NB4 (cell line): ENCODE measurements at regions not wholly inside any gene's neighbourhood (a gene's known extent, or its start where the extent isn't known, plus 50 kb on each side); places are given as distances from the start of the nearest gene placed in this dataset.

Experiments used
- DNase-seq: peaks from one replicate; pipeline ENCODE4 v3.0.0; 2010; ENCODE audit warnings: low read depth
- H3K4me3 ChIP-seq: one replicate; pipeline ENCODE4 v1.5.1; 2011; ENCODE audit warnings: mild to moderate bottlenecking, low read depth, low read length, moderate library complexity
- MYC ChIP-seq: IDR thresholded peaks from 2 replicates; pipeline ENCODE4 v1.6.1; 2011; ENCODE audit warnings: low read depth, low read length
- POLR2A ChIP-seq: IDR thresholded peaks from 2 replicates; pipeline ENCODE4 v1.6.1; 2011; ENCODE audit warnings: mild to moderate bottlenecking; ENCODE audit not compliant: insufficient read length; ENCODE audit errors: extremely low read depth
- TF ChIP-seq, protein P1 (sequence below): IDR thresholded peaks from one replicate; pipeline ENCODE4 v1.5.1; 2012; ENCODE audit warnings: low read depth, low read length
- TF ChIP-seq, protein P2 (sequence below): IDR thresholded peaks from 2 replicates; pipeline ENCODE4 v1.6.1; 2011; ENCODE audit warnings: low read depth, low read length

DNA sequence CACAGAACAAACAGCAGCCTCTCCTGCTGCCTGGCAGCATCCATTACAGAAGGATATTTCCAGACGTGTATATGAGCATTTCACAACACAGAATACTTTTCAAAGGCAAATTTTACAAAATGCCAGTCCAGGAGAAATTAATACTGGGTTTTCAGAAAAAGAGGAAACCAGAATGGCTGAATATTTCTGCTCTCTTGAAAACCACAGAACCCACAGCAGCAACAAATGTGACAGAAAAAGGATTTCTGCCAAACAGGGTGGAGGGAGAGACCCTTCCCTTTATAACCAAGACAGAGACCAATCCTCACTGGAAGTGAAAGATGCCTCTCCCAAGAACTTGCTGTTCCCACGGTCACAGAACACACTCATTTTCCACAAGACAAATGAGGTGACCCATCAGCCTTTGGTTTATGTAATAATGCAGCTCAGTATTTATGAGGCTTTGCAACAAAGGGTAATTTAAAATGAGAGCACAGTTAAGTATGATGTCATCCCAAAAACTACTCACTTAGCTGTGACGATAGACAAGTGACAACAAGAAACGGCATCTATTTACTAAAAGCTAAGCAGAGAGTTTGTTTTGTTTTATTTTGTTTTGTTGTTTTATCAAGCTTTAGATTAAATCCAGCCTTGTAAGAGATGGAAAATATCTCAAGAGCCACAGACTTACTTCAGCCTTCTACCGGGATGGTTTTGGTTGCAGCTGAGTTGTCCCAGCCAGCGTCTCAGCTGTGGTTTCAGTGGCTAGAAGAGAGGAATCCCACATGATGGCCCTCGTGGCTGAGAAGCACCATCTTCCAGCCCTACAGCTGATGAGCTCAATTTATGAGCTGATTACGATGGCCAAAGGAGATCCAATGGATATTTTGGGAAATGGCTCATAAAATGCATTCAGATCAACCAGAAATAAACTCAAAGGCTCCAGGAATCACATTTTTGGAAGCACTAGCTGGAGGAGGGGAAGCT lies 249.3 kb upstream of the AGAP1 start:
- TF ChIP-seq, protein P1, sequence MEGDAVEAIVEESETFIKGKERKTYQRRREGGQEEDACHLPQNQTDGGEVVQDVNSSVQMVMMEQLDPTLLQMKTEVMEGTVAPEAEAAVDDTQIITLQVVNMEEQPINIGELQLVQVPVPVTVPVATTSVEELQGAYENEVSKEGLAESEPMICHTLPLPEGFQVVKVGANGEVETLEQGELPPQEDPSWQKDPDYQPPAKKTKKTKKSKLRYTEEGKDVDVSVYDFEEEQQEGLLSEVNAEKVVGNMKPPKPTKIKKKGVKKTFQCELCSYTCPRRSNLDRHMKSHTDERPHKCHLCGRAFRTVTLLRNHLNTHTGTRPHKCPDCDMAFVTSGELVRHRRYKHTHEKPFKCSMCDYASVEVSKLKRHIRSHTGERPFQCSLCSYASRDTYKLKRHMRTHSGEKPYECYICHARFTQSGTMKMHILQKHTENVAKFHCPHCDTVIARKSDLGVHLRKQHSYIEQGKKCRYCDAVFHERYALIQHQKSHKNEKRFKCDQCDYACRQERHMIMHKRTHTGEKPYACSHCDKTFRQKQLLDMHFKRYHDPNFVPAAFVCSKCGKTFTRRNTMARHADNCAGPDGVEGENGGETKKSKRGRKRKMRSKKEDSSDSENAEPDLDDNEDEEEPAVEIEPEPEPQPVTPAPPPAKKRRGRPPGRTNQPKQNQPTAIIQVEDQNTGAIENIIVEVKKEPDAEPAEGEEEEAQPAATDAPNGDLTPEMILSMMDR = no peak
- DNase-seq = peak; percentile 26
- H3K4me3 ChIP-seq = no peak overlapping the region

DNA sequence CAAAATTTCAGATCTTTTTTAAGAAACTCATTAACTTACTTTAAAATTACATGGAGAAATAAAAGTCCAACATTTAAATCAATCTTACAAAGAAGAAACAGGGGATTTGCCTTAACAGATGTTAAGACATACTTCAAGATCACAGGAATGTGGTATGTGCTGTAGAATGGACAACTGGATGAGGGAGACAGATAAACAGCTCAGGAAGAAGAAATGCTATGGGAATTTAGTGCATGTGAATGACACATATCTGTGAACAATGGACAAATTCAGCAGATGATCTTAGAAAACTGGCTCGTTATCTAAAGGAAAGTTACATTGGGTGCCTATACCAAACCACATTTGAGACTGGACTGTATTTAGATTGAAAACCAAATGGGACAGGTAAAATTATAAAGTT lies 246.8 kb upstream of the AGAP1 start:
- DNase-seq = no peak
- TF ChIP-seq, protein P1 = no peak
- TF ChIP-seq, protein P2, sequence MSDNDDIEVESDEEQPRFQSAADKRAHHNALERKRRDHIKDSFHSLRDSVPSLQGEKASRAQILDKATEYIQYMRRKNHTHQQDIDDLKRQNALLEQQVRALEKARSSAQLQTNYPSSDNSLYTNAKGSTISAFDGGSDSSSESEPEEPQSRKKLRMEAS = no peak
- TF ChIP-seq MYC = no peak
- no peak for TF ChIP-seq POLR2A
- no peak overlapping the region for H3K4me3 ChIP-seq

DNA sequence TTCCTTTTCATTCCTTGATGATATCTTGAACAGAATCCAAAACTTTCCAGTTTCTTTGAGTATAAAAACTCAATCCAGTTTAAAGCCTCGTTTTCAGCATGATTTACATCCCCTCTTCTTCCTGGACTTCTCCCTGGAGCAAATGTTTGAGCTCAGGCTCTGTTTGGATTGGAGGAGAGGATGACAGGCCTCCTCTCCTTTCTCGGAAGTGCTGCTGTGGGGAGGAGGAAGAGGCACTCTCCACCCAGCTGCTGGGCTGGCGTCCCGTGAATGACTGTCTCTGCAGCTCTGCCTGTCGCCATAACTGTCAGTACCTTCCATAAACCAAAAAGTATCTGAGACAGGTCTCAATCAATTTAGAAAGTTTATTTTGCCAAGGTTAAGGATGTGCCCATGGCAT lies 238.2 kb upstream of the AGAP1 start:
- TF ChIP-seq, protein P1 = no peak
- TF ChIP-seq MYC (no peak), POLR2A (no peak)
- TF ChIP-seq, protein P2 = no peak
- H3K4me3 ChIP-seq = no peak overlapping the region
- DNase-seq = no peak

DNA sequence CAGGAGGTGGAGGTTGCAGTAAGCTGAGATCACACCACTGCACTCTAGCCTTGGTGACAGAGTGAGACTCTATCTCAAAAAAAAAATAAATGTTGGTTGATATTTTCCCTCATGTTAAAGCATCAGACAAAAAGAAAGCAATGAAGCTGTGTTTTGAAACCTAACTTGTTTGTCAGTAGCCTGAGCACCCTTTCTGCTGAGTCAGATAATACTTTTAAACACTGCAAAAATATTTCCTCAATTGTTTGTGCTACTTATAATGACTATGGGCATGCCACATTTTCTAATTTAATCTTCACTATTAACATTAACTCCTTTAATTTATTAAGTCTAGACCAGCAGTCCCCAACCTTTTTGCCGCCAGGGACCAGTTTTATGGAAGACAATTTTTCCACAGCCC lies 236.3 kb upstream of the AGAP1 start:
- no peak for DNase-seq
- TF ChIP-seq, protein P1 = no peak
- TF ChIP-seq, protein P2 = no peak
- no peak for TF ChIP-seq MYC
- no peak for TF ChIP-seq POLR2A
- H3K4me3 ChIP-seq = no peak overlapping the region

DNA sequence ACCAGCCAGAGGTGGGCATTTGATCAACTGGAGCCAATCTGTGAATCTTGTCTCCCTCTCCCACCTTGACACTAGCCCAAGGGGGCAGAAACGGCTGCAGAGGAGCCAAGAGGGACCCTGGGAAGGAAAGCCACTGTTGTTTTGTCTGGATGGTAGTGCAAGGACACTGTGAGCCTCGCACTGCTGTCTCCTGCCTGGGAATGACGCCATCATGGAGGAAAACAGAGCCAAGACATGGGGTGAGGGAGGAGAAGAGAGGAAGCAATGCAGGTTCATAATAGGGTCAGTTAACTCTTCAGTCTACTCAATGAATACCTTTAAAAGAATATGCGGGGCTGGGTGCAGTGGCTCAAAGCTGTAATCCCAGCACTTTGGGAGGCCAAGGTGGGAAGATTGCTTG lies 231.1 kb upstream of the AGAP1 start:
- DNase-seq = no peak
- H3K4me3 ChIP-seq = no peak overlapping the region
- TF ChIP-seq, protein P2 = no peak
- TF ChIP-seq, protein P1 = no peak
- TF ChIP-seq POLR2A = no peak
- no peak for TF ChIP-seq MYC
